Fibroblast of villous mesenchyme (primary cell): ENCODE measurements at regions not wholly inside any gene's neighbourhood (a gene's known extent, or its start where the extent isn't known, plus 50 kb on each side); places are given as distances from the start of the nearest gene placed in this dataset.

Source experiments
- DNase-seq: peaks from one replicate; pipeline ENCODE4 v3.0.0-alpha.2; 2010; ENCODE audit warnings: low read depth
- H3K4me3 ChIP-seq: 2 replicates; pipeline ENCODE4 v1.5.1; 2011; ENCODE audit warnings: low read depth, mild to moderate bottlenecking, low read length
- CTCF ChIP-seq: IDR thresholded peaks from 2 replicates; pipeline ENCODE4 v1.5.1; 2012; ENCODE audit warnings: low read depth, mild to moderate bottlenecking, low read length; ENCODE audit not compliant: insufficient read depth

- DNase-seq, result peak; percentile 67
- TF ChIP-seq CTCF, result no peak
- H3K4me3 ChIP-seq, result no peak overlapping the region
These were observed 66.2 kb downstream of the ACTBL2 start for GRCh38 chr5:57416278-57416994.

GRCh38 chr5:57414857-57415256, 67.8 kb downstream of the ACTBL2 start:
- no peak for TF ChIP-seq CTCF
- H3K4me3 ChIP-seq, result no peak overlapping the region
- no peak for DNase-seq

GRCh38 chr5:57414191-57414590, 68.4 kb downstream of the ACTBL2 start:
- H3K4me3 ChIP-seq, result no peak overlapping the region
- TF ChIP-seq CTCF, result no peak
- no peak for DNase-seq

- no peak for TF ChIP-seq CTCF
- no peak for DNase-seq
- no peak overlapping the region for H3K4me3 ChIP-seq
These were observed 69.5 kb downstream of the ACTBL2 start for GRCh38 chr5:57413145-57413544.

- H3K4me3 ChIP-seq, result no peak overlapping the region
- DNase-seq, result no peak
- TF ChIP-seq CTCF, result no peak
These were observed 69.9 kb downstream of the ACTBL2 start for GRCh38 chr5:57412680-57413079.

- peak; percentile 93 for DNase-seq
- H3K4me3 ChIP-seq, result no peak overlapping the region
- TF ChIP-seq CTCF, result no peak
These were observed 70.6 kb downstream of the ACTBL2 start for GRCh38 chr5:57411982-57412381.
